ENCODE measurements at regions not wholly inside any gene's neighbourhood (a gene's known extent, or its start where the extent isn't known, plus 50 kb on each side); places are given as distances from the start of the nearest gene placed in this dataset.

DNA sequence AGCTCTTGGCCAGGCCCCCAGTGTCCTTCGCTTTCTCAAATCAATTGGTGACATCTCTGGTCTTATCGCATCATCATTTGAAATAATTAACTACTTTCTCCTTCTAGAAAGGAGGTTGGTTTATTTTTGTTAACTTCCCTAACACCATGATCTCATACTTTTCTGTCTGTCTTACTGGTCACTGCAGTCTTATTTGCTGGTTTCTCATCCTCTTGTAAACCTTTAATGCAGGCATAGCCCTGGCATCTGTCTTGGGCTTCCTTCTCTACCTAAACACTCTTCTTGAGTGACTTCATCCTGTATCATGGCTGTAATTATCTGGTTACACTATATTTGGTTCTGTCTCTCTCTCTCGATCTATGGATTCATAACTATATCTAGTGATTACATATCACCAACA is 152.8 kb downstream of the CYSLTR2 start:
- TF ChIP-seq, protein P1, sequence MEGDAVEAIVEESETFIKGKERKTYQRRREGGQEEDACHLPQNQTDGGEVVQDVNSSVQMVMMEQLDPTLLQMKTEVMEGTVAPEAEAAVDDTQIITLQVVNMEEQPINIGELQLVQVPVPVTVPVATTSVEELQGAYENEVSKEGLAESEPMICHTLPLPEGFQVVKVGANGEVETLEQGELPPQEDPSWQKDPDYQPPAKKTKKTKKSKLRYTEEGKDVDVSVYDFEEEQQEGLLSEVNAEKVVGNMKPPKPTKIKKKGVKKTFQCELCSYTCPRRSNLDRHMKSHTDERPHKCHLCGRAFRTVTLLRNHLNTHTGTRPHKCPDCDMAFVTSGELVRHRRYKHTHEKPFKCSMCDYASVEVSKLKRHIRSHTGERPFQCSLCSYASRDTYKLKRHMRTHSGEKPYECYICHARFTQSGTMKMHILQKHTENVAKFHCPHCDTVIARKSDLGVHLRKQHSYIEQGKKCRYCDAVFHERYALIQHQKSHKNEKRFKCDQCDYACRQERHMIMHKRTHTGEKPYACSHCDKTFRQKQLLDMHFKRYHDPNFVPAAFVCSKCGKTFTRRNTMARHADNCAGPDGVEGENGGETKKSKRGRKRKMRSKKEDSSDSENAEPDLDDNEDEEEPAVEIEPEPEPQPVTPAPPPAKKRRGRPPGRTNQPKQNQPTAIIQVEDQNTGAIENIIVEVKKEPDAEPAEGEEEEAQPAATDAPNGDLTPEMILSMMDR (IDR thresholded peaks at IDR 0.05; ENCODE audit: insufficient read depth, low read length, poor library complexity, severe bottlenecking): no peak
- DNase-seq (ENCODE audit: extremely low read depth, insufficient read length): no peak
- no peaks in the 10 kb centered on the region for H3K36me3 ChIP-seq (ENCODE audit: control insufficient read depth, insufficient read depth, low read length)
- no peak overlapping the region for H3K4me3 ChIP-seq (replicated peaks; ENCODE audit: low read depth, low read length)
- no peaks in the 10 kb centered on the region; the same call in 1 of the 2 replicates for H3K27me3 ChIP-seq (replicated peaks; ENCODE audit: control insufficient read depth, insufficient read depth, low read length)

DNA sequence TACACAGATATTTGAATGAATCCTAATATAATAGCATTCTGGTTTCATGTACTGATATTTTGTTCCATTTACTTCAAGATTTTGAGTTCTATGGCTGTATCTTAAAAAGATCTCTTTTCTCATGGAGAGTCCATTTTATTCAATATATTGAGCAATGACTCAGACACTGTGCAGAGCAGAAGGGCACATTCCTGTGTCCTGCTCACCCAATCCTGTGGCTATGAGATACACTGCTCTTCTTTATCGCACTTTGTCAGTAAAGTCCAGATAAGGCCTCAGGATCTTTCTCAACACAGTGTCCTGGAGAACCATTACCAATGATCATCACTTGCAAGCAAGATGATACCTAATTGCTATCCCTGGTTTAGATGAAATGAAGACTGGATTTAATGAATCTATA is 155.0 kb downstream of the CYSLTR2 start:
- no peaks in the 10 kb centered on the region; the same call in 1 of the 2 replicates for H3K27me3 ChIP-seq (replicated peaks; ENCODE audit: control insufficient read depth, insufficient read depth, low read length)
- no peak for DNase-seq (ENCODE audit: extremely low read depth, insufficient read length)
- no peak overlapping the region for H3K4me3 ChIP-seq (replicated peaks; ENCODE audit: low read depth, low read length)
- H3K36me3 ChIP-seq (ENCODE audit: control insufficient read depth, insufficient read depth, low read length): no peaks in the 10 kb centered on the region
- TF ChIP-seq, protein P1 (IDR thresholded peaks at IDR 0.05; ENCODE audit: insufficient read depth, low read length, poor library complexity, severe bottlenecking): no peak

DNA sequence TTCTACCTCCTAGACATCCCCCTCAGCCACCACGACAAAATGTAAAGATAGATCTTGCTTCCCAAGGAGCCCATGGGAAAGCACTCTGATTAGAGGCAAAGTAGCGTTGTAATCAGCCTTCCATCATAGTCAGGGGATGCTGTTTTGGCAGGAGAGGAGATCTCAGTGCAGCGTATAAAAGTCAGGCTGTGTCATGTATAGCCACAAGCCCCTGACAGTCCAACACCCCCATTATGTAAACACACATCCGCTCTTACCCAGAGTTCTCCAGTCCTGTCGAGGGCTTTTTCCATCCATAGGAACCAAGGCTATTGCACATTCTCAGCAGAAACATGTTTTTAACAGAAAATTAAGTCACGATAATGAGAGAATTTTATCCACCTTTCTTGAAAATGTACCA is 156.3 kb downstream of the CYSLTR2 start:
- no peaks in the 10 kb centered on the region for H3K36me3 ChIP-seq (ENCODE audit: control insufficient read depth, insufficient read depth, low read length)
- no peak for DNase-seq (ENCODE audit: extremely low read depth, insufficient read length)
- TF ChIP-seq, protein P1 (IDR thresholded peaks at IDR 0.05; ENCODE audit: insufficient read depth, low read length, poor library complexity, severe bottlenecking): no peak
- H3K4me3 ChIP-seq (replicated peaks; ENCODE audit: low read depth, low read length): no peak overlapping the region
- H3K27me3 ChIP-seq (replicated peaks; ENCODE audit: control insufficient read depth, insufficient read depth, low read length): no peaks in the 10 kb centered on the region; the same call in 1 of the 2 replicates

DNA sequence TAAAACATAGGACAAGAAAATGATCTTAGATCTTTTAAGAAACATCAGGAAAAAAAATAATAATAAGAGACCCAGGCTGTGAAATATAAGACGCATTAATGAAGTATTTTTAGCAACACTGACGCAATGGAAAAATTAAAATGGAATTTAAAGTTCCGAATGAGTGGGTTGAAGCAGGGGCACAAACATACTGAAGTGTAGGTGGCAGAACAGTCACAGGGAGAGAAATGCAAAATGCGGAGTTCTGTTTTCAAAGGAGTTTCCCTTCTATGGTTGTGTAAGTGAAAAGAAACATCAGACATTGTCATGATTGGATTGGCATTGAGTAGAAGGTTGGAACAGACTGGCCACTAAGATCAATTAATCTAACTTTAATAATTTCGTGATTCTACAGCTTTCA is 159.8 kb downstream of the CYSLTR2 start:
- H3K36me3 ChIP-seq (ENCODE audit: control insufficient read depth, insufficient read depth, low read length): no peaks in the 10 kb centered on the region
- DNase-seq (ENCODE audit: extremely low read depth, insufficient read length): no peak
- H3K27me3 ChIP-seq (replicated peaks; ENCODE audit: control insufficient read depth, insufficient read depth, low read length): no peaks in the 10 kb centered on the region; the same call in 1 of the 2 replicates
- no peak overlapping the region for H3K4me3 ChIP-seq (replicated peaks; ENCODE audit: low read depth, low read length)
- TF ChIP-seq, protein P1 (IDR thresholded peaks at IDR 0.05; ENCODE audit: insufficient read depth, low read length, poor library complexity, severe bottlenecking): no peak

DNA sequence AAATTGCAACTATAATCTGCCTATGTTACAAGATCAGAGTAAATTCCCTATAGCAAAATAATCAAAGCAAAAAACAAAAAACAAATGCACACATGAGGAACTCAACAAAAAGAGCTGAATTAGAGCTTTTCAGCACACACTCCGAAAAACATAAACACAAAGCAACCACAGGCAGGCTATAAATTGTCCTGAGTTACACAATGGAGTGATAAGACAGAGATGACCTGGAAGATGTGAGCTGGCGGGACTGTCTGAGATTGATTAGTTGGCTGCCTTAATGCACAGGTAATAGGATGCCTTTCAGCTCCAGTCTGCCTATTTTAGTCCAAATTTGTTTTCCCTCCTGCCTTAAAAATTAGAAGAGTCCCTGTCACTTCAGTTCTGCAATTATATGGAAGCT is 159.0 kb upstream of the FNDC3A start:
- H3K4me3 ChIP-seq (replicated peaks; ENCODE audit: low read depth, low read length): no peak overlapping the region
- TF ChIP-seq, protein P1 (IDR thresholded peaks at IDR 0.05; ENCODE audit: insufficient read depth, low read length, poor library complexity, severe bottlenecking): no peak
- H3K27me3 ChIP-seq (replicated peaks; ENCODE audit: control insufficient read depth, insufficient read depth, low read length): no peaks in the 10 kb centered on the region; the same call in none of the 2 replicates
- H3K36me3 ChIP-seq (ENCODE audit: control insufficient read depth, insufficient read depth, low read length): no peaks in the 10 kb centered on the region
- DNase-seq (ENCODE audit: extremely low read depth, insufficient read length): no peak
